ENCODE measurements at regions not wholly inside any gene's neighbourhood (a gene's known extent, or its start where the extent isn't known, plus 50 kb on each side); places are given as distances from the start of the nearest gene placed in this dataset.

GRCh38 chr13:23960566-23961156, 63.4 kb upstream of the C1QTNF9B start:
- Histone ChIP-seq H3K4me1 (ENCODE audit: control insufficient read depth in 1 of 2, insufficient read depth in 2 of 2, low read length in 2 of 2) (no peaks in the 10 kb centered on the region), H3K27me3 (ENCODE audit: control insufficient read depth in 2 of 2, insufficient read depth in 2 of 2, low read length in 2 of 2) (no peaks in the 10 kb centered on the region), H3K4me2 (replicated peaks; ENCODE audit: extremely low read depth, low read length, poor library complexity, severe bottlenecking) (no peak overlapping the region), H3K9me3 (replicated peaks in 1 of 2; ENCODE audit: control insufficient read depth in 1 of 2, insufficient read depth in 1 of 2, low read length in 2 of 2) (no peaks in the 10 kb centered on the region), H2AFZ (ENCODE audit: insufficient read depth, low read depth, low read length, poor library complexity, severe bottlenecking) (no peak overlapping the region), H3K27ac (ENCODE audit: low read depth in 1 of 2, low read length in 2 of 2) (no peak overlapping the region), H3K4me3 (replicated peaks in 1 of 3; ENCODE audit: low read depth in 2 of 3, low read length in 3 of 3) (no peak overlapping the region), H4K20me1 (ENCODE audit: insufficient read depth, low read length) (no peaks in the 10 kb centered on the region), H3K36me3 (replicated peaks in 1 of 2; ENCODE audit: control insufficient read depth in 1 of 2, insufficient read depth in 2 of 2, low read length in 2 of 2) (no peaks in the 10 kb centered on the region), H3K79me2 (ENCODE audit: insufficient read depth, low read length) (no peaks in the 10 kb centered on the region), H3K9ac (ENCODE audit: insufficient read depth, low read length, poor library complexity, severe bottlenecking) (no peak overlapping the region)
- H3K27me3 Mint-ChIP-seq (ENCODE audit: low read depth in 3 of 3) = peaks cover 3 to 7% (median 3%) of the 10 kb centered on the region in 3 donors
- no peaks in the 10 kb centered on the region for H3K36me3 Mint-ChIP-seq
- no peaks in the 10 kb centered on the region for H3K4me1 Mint-ChIP-seq
- H3K27ac Mint-ChIP-seq = no peak overlapping the region
- no peak overlapping the region for H3K4me3 Mint-ChIP-seq
- intact Hi-C loops (cut with micrococcal nuclease) = no loop called here
- WGBS (ENCODE audit: insufficient coverage) = no CpG with 5 or more reads among the region's 1 CpG
- H3K9me3 Mint-ChIP-seq = no peaks in the 10 kb centered on the region
- peak; percentile 57 for TF ChIP-seq CTCF (IDR thresholded peaks at IDR 0.05)
- peak in 1 of 3 donors; percentile 4 for DNase-seq

GRCh38 chr13:23963184-23963931, 66.1 kb upstream of the C1QTNF9B start:
- no peak for TF ChIP-seq CTCF (IDR thresholded peaks at IDR 0.05)
- DNase-seq = no peak
- no peaks in the 10 kb centered on the region for H3K9me3 Mint-ChIP-seq
- no peaks in the 10 kb centered on the region for H3K79me2 ChIP-seq (ENCODE audit: insufficient read depth, low read length)
- WGBS (ENCODE audit: insufficient coverage) = 93% methylated on average over 3 of the region's 7 CpGs
- no peaks in the 10 kb centered on the region for H4K20me1 ChIP-seq (ENCODE audit: insufficient read depth, low read length)
- intact Hi-C loops (cut with micrococcal nuclease) = no loop called here
- no peak overlapping the region for H3K9ac ChIP-seq (ENCODE audit: insufficient read depth, low read length, poor library complexity, severe bottlenecking)
- no peaks in the 10 kb centered on the region for H3K36me3 Mint-ChIP-seq
- no peak overlapping the region for H2AFZ ChIP-seq (ENCODE audit: insufficient read depth, low read depth, low read length, poor library complexity, severe bottlenecking)
- H3K27ac Mint-ChIP-seq = no peak overlapping the region
- H3K4me1 ChIP-seq (ENCODE audit: control insufficient read depth in 1 of 2, insufficient read depth in 2 of 2, low read length in 2 of 2) = no peaks in the 10 kb centered on the region
- no peaks in the 10 kb centered on the region for H3K4me1 Mint-ChIP-seq
- no peaks in the 10 kb centered on the region for H3K36me3 ChIP-seq (replicated peaks in 1 of 2; ENCODE audit: control insufficient read depth in 1 of 2, insufficient read depth in 2 of 2, low read length in 2 of 2)
- no peak overlapping the region for H3K4me2 ChIP-seq (replicated peaks; ENCODE audit: extremely low read depth, low read length, poor library complexity, severe bottlenecking)
- H3K9me3 ChIP-seq (replicated peaks in 1 of 2; ENCODE audit: control insufficient read depth in 1 of 2, insufficient read depth in 1 of 2, low read length in 2 of 2) = no peaks in the 10 kb centered on the region
- no peaks in the 10 kb centered on the region for H3K27me3 ChIP-seq (ENCODE audit: control insufficient read depth in 2 of 2, insufficient read depth in 2 of 2, low read length in 2 of 2)
- no peak overlapping the region for H3K4me3 Mint-ChIP-seq
- peaks cover 3% of the 10 kb centered on the region in 3 donors for H3K27me3 Mint-ChIP-seq (ENCODE audit: low read depth in 3 of 3)
- H3K4me3 ChIP-seq (replicated peaks in 1 of 3; ENCODE audit: low read depth in 2 of 3, low read length in 3 of 3) = no peak overlapping the region
- no peak overlapping the region for H3K27ac ChIP-seq (ENCODE audit: low read depth in 1 of 2, low read length in 2 of 2)
